ENCODE measurements at regions not wholly inside any gene's neighbourhood (a gene's known extent, or its start where the extent isn't known, plus 50 kb on each side); places are given as distances from the start of the nearest gene placed in this dataset.

- H2AFZ ChIP-seq (ENCODE audit: low read length): no peak overlapping the region
These were observed 218.5 kb downstream of the PLA2G4A start for GRCh38 chr1:187047298-187047697.

GRCh38 chr1:187051618-187052232 lies 223.0 kb downstream of the PLA2G4A start:
- Histone ChIP-seq H3K27ac (ENCODE audit: low read length) (peak overlapping the region; percentile 65), H3K9ac (ENCODE audit: low read length) (peak overlapping the region; percentile 30; the same call in 1 of the 2 replicates), H2AFZ (ENCODE audit: low read length) (peak overlapping the region; percentile 28; the same call in 1 of the 2 replicates), H3K9me2 (replicated peaks; ENCODE audit: insufficient read depth, low read length) (no peaks in the 10 kb centered on the region), H3K36me3 (replicated peaks; ENCODE audit: insufficient read depth, low read length) (no peaks in the 10 kb centered on the region), H3K9me3 (replicated peaks; ENCODE audit: insufficient read depth, low read length) (no peaks in the 10 kb centered on the region), H3K27me3 (replicated peaks; ENCODE audit: insufficient read depth, low read length) (no peaks in the 10 kb centered on the region), H3F3A (ENCODE audit: insufficient read depth, low read length) (peaks cover 5% of the 10 kb centered on the region), H3K4me3 (ENCODE audit: low read length) (no peak overlapping the region; the same call in 1 of the 2 replicates), H3K4me2 (ENCODE audit: low read depth, low read length) (peak overlapping the region; percentile 38), H3K4me1 (ENCODE audit: low read length) (peaks cover 10% of the 10 kb centered on the region; the same call in 1 of the 2 replicates), H4K20me1 (ENCODE audit: insufficient read depth, low read length) (no peaks in the 10 kb centered on the region), H3K79me2 (ENCODE audit: low read length) (no peaks in the 10 kb centered on the region)
- DNase-seq: peak; percentile 87
- TF ChIP-seq EZH2 (optimal IDR thresholded peaks at IDR 0.05; ENCODE audit: low read depth, low read length): no peak
- peak; percentile 66 for TF ChIP-seq CTCF (IDR thresholded peaks at IDR 0.05; ENCODE audit: low read length)

More at GRCh38 chr1:187047298-187047697, 218.5 kb downstream of the PLA2G4A start:
- no peak for DNase-seq
- H3K27ac ChIP-seq (ENCODE audit: low read length): no peak overlapping the region
- no peak overlapping the region for H3K4me2 ChIP-seq (ENCODE audit: low read depth, low read length)
- peaks cover 5% of the 10 kb centered on the region for H3F3A ChIP-seq (ENCODE audit: insufficient read depth, low read length)
- no peaks in the 10 kb centered on the region for H3K36me3 ChIP-seq (replicated peaks; ENCODE audit: insufficient read depth, low read length)
- peaks cover 21% of the 10 kb centered on the region for H3K4me1 ChIP-seq (ENCODE audit: low read length)
- no peaks in the 10 kb centered on the region for H4K20me1 ChIP-seq (ENCODE audit: insufficient read depth, low read length)
- H3K4me3 ChIP-seq (ENCODE audit: low read length): no peak overlapping the region
- no peak for TF ChIP-seq EZH2phosphoT487 (IDR thresholded peaks at IDR 0.05; ENCODE audit: low read length)
- TF ChIP-seq EZH2 (optimal IDR thresholded peaks at IDR 0.05; ENCODE audit: low read depth, low read length): no peak
- TF ChIP-seq CTCF (IDR thresholded peaks at IDR 0.05; ENCODE audit: low read length): no peak
- no peaks in the 10 kb centered on the region for H3K79me2 ChIP-seq (ENCODE audit: low read length)
- H3K9me2 ChIP-seq (replicated peaks; ENCODE audit: insufficient read depth, low read length): no peaks in the 10 kb centered on the region
- H3K9ac ChIP-seq (ENCODE audit: low read length): no peak overlapping the region
- no peaks in the 10 kb centered on the region for H3K9me3 ChIP-seq (replicated peaks; ENCODE audit: insufficient read depth, low read length)
- H3K27me3 ChIP-seq (replicated peaks; ENCODE audit: insufficient read depth, low read length): no peaks in the 10 kb centered on the region

GRCh38 chr1:187053876-187054275 lies 225.1 kb downstream of the PLA2G4A start:
- no peaks in the 10 kb centered on the region for H3K9me2 ChIP-seq (replicated peaks; ENCODE audit: insufficient read depth, low read length)
- no peaks in the 10 kb centered on the region for H3K79me2 ChIP-seq (ENCODE audit: low read length)
- no peaks in the 10 kb centered on the region for H3K36me3 ChIP-seq (replicated peaks; ENCODE audit: insufficient read depth, low read length)
- no peak overlapping the region for H3K4me3 ChIP-seq (ENCODE audit: low read length)
- DNase-seq: no peak
- peaks cover 5% of the 10 kb centered on the region for H3F3A ChIP-seq (ENCODE audit: insufficient read depth, low read length)
- H3K4me2 ChIP-seq (ENCODE audit: low read depth, low read length): no peak overlapping the region
- H3K27me3 ChIP-seq (replicated peaks; ENCODE audit: insufficient read depth, low read length): no peaks in the 10 kb centered on the region
- TF ChIP-seq EZH2 (optimal IDR thresholded peaks at IDR 0.05; ENCODE audit: low read depth, low read length) (no peak), EZH2phosphoT487 (IDR thresholded peaks at IDR 0.05; ENCODE audit: low read length) (no peak), CTCF (IDR thresholded peaks at IDR 0.05; ENCODE audit: low read length) (no peak)
- peaks cover 10% of the 10 kb centered on the region; the same call in 1 of the 2 replicates for H3K4me1 ChIP-seq (ENCODE audit: low read length)
- no peak overlapping the region for H2AFZ ChIP-seq (ENCODE audit: low read length)
- H3K27ac ChIP-seq (ENCODE audit: low read length): no peak overlapping the region
- H3K9me3 ChIP-seq (replicated peaks; ENCODE audit: insufficient read depth, low read length): no peaks in the 10 kb centered on the region
- H3K9ac ChIP-seq (ENCODE audit: low read length): no peak overlapping the region
- H4K20me1 ChIP-seq (ENCODE audit: insufficient read depth, low read length): no peaks in the 10 kb centered on the region

Data from MM.1S (cell line).